ENCODE measurements at regions not wholly inside any gene's neighbourhood (a gene's known extent, or its start where the extent isn't known, plus 50 kb on each side); places are given as distances from the start of the nearest gene placed in this dataset.

- CTCF ChIA-PET (ENCODE audit: low intra/inter-chr PET ratio, low total read pairs): no interaction called here
- H3K79me2 ChIP-seq (ENCODE audit: insufficient read depth, low read length): no peaks in the 10 kb centered on the region
- POLR2A ChIA-PET: no interaction called here
- ATAC-seq (no peak), DNase-seq (ENCODE audit: low spot score) (no peak), FAIRE-seq (no peak)
- H3K9ac ChIP-seq (ENCODE audit: insufficient read depth, low read depth, low read length): no peak overlapping the region
- intact Hi-C loops (cut with micrococcal nuclease; ENCODE audit: unreplicated experiment) (no loop called here), in situ Hi-C loops (cut with HindIII; ENCODE audit: extremely low pct_ligation_motif_present, low pct_unique_long_range_greater_than_20kb) (no loop called here)
- no peak overlapping the region for H2AFZ ChIP-seq (ENCODE audit: low read length)
- TF ChIP-seq ESRRA (CRISPR knock-in tag; IDR thresholded peaks at IDR 0.05; ENCODE audit: low read depth) (no peak), ZBTB25 (CRISPR knock-in tag; IDR thresholded peaks at IDR 0.05) (no peak), MAFK (conservative IDR thresholded peaks at IDR 0.05 in 1 of 2, IDR thresholded peaks at IDR 0.05 in 1 of 2; ENCODE audit: low read length in 2 of 2) (no peak), PAXIP1 (CRISPR knock-in tag; conservative IDR thresholded peaks at IDR 0.05) (no peak), ZNF10 (CRISPR knock-in tag; IDR thresholded peaks at IDR 0.05; ENCODE audit: borderline replicate concordance, low read depth) (no peak), ZNF121 (CRISPR knock-in tag; IDR thresholded peaks at IDR 0.05) (no peak), ZNF629 (CRISPR knock-in tag; conservative IDR thresholded peaks at IDR 0.05) (no peak), HOMEZ (CRISPR knock-in tag; IDR thresholded peaks at IDR 0.05; ENCODE audit: low read depth) (no peak), ZNF501 (CRISPR knock-in tag; IDR thresholded peaks at IDR 0.05) (no peak), HMG20A (CRISPR knock-in tag; IDR thresholded peaks at IDR 0.05; ENCODE audit: borderline replicate concordance) (no peak), HOXA5 (CRISPR knock-in tag; IDR thresholded peaks at IDR 0.05) (no peak), ZNF598 (CRISPR knock-in tag; IDR thresholded peaks at IDR 0.05; ENCODE audit: borderline replicate concordance) (no peak)
- TF ChIP-seq, protein P1, sequence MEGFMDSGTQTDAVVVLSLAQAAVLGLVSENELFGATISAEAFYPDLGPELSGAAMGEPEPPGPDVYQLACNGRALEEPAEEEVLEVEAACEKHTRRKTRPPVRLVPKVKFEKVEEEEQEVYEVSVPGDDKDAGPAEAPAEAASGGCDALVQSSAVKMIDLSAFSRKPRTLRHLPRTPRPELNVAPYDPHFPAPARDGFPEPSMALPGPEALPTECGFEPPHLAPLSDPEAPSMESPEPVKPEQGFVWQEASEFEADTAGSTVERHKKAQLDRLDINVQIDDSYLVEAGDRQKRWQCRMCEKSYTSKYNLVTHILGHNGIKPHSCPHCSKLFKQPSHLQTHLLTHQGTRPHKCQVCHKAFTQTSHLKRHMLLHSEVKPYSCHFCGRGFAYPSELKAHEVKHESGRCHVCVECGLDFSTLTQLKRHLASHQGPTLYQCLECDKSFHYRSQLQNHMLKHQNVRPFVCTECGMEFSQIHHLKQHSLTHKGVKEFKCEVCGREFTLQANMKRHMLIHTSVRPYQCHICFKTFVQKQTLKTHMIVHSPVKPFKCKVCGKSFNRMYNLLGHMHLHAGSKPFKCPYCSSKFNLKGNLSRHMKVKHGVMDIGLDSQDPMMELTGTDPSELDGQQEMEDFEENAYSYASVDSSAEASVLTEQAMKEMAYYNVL (CRISPR knock-in tag; IDR thresholded peaks at IDR 0.05; ENCODE audit: borderline replicate concordance): no peak
- TF ChIP-seq, protein P2, sequence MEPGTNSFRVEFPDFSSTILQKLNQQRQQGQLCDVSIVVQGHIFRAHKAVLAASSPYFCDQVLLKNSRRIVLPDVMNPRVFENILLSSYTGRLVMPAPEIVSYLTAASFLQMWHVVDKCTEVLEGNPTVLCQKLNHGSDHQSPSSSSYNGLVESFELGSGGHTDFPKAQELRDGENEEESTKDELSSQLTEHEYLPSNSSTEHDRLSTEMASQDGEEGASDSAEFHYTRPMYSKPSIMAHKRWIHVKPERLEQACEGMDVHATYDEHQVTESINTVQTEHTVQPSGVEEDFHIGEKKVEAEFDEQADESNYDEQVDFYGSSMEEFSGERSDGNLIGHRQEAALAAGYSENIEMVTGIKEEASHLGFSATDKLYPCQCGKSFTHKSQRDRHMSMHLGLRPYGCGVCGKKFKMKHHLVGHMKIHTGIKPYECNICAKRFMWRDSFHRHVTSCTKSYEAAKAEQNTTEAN (CRISPR knock-in tag; conservative IDR thresholded peaks at IDR 0.05): no peak
- no peaks in the 10 kb centered on the region for H4K20me1 ChIP-seq (ENCODE audit: insufficient read depth, low read length)
- H3K27ac ChIP-seq (ENCODE audit: extremely low read length, insufficient read depth, low read length): no peak overlapping the region
- H3K36me3 ChIP-seq (replicated peaks in 1 of 2; ENCODE audit: control insufficient read depth in 1 of 2, insufficient read depth in 2 of 2, low read length in 2 of 2): no peaks in the 10 kb centered on the region
- 0% methylated on average over 1 of the region's 1 CpG for WGBS (ENCODE audit: low lambda C conversion rate)
- peaks cover 10% of the 10 kb centered on the region for H3K9me3 ChIP-seq (ENCODE audit: low read length)
- no TSS peak for BruUV-seq (replicated peaks)
- no peaks in the 10 kb centered on the region for H3K4me1 ChIP-seq (ENCODE audit: insufficient read depth, low read length)
- H3K4me2 ChIP-seq (ENCODE audit: low read depth, low read length): no peak overlapping the region
- H3K27me3 ChIP-seq (ENCODE audit: control insufficient read depth in 1 of 2, insufficient read depth in 2 of 2, low read length in 2 of 2): no peaks in the 10 kb centered on the region
- H3K4me3 ChIP-seq (replicated peaks in 1 of 3; ENCODE audit: insufficient read depth in 1 of 3, low read depth in 2 of 3, low read length in 3 of 3): no peak overlapping the region
Measured at GRCh38 chr12:14290951-14291350, 74.5 kb upstream of the ATF7IP start.

Data from HepG2 (cell line).